Right lobe of liver (tissue), 6 donors: ENCODE measurements at regions not wholly inside any gene's neighbourhood (a gene's known extent, or its start where the extent isn't known, plus 50 kb on each side); places are given as distances from the start of the nearest gene placed in this dataset.
"Not testable (repeated sequence)": the region's sequence is repeated elsewhere in the genome, so short reads cannot be mapped to it uniquely, and the experiment has no call there.

Experiments
- ATAC-seq, 4 donors: fragments of 200-7000 bp; cut with Tn5 transposase; one replicate each; pipeline ENCODE4 v1.9.1; 2020; ENCODE audit warnings: mild to moderate bottlenecking in 4 of 4, moderate library complexity in 4 of 4
- DNase-seq, 3 donors: peaks; one replicate each; pipeline ENCODE4 v3.0.0-alpha.2; 2020
- H3K27ac ChIP-seq, 3 donors: fragments of 200-600 bp; one replicate each; pipeline ENCODE4 v1.8.0; 2022
- H3K27me3 ChIP-seq, 2 donors: fragments of 200-600 bp; one replicate each; pipeline ENCODE4 v1.8.0; 2022
- H3K36me3 ChIP-seq, 4 donors: fragments of 200-600 bp; sonication (generic) in 1 of 4; one replicate each; pipeline versions ENCODE4 v1.5.1 to v1.8.0; 2017 to 2022; ENCODE audit warnings: control low read depth in 1 of 4
- H3K4me1 ChIP-seq, 4 donors: fragments of 200-600 bp; sonication (generic) in 1 of 4; one replicate each; pipeline versions ENCODE4 v1.5.1 to v1.8.0; 2017 to 2022; ENCODE audit warnings: control low read depth in 1 of 4
- H3K4me3 ChIP-seq, 3 donors: fragments of 200-600 bp; one replicate each; pipeline ENCODE4 v1.8.0; 2022
- H3K9me3 ChIP-seq, 4 donors: fragments of 200-600 bp; sonication (generic) in 1 of 4; one replicate each; pipeline versions ENCODE4 v1.5.1 to v1.8.0; 2017 to 2022; ENCODE audit warnings: control low read depth in 1 of 4
- POLR2A ChIP-seq: fragments of 450-650 bp; IDR thresholded peaks from one replicate; pipeline ENCODE4 v1.6.1; 2017; ENCODE audit warnings: antibody characterized with exemption, mild to moderate bottlenecking
- WGBS: methylation state at CpG from one replicate; pipeline ENCODE4 v1.1.6; 2018; ENCODE audit warnings: low coverage, low lambda C conversion rate; ENCODE audit not compliant: insufficient coverage; ENCODE audit errors: missing lambda C conversion rate; 5-methylcytosine and 5-hydroxymethylcytosine counted together
- intact Hi-C, 2 donors: fragments of 100-400 bp; cut with DNase I; formaldehyde crosslinking; loops; one replicate each; pipeline versions ENCODE4 v1.11.2 to v1.14.1; 2022
- TF ChIP-seq, protein P1 (sequence below), 4 donors: fragments of 200-600 bp in 3 of 4; fragments of 450-650 bp in 1 of 4; IDR thresholded peaks; one replicate each; pipeline versions ENCODE4 v1.5.1 to v1.8.0; 2016 to 2022; ENCODE audit warnings: antibody characterized with exemption in 4 of 4, mild to moderate bottlenecking in 2 of 4
- donor health status: DM: no; HTN: yes; CAD: no.
- donor health status: DM: no; HTN: no; CAD: no.
- donor health status: DM: no; HTN: no; CAD: no.
- donor health status: DM: no; HTN: yes; CAD: no.
- donor health status: DM: no; HTN: yes; CAD: no.

DNA sequence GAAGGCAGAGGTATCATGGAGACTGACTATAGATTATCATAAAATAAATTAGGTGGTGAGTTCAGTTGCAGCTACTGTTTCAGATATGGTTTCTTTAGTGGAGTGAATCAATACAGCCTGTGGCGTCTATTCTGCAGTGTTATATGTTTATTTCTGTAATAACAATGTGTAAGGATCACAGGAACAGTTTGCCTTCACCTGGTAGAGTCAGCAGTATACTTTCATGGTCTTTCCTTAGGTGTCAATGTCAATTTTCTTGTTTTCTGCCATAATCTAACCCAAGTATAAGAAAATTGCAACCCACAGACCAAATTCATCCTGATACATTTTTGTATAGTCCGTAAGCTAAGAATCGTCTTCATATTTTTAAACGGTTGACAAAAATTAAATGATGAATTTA lies 140.4 kb upstream of the ATF7IP start:
- Histone ChIP-seq H3K27me3 (no peaks in the 10 kb centered on the region), H3K36me3 (no peaks in the 10 kb centered on the region), H3K4me3 (no peak overlapping the region), H3K9me3 (peaks cover 0 to 2% (median 0%) of the 10 kb centered on the region in 4 donors), H3K27ac (no peak overlapping the region), H3K4me1 (no peaks in the 10 kb centered on the region)
- WGBS: 89% methylated on average over 4 of the region's 4 CpGs
- no peak for TF ChIP-seq POLR2A
- TF ChIP-seq, protein P1, sequence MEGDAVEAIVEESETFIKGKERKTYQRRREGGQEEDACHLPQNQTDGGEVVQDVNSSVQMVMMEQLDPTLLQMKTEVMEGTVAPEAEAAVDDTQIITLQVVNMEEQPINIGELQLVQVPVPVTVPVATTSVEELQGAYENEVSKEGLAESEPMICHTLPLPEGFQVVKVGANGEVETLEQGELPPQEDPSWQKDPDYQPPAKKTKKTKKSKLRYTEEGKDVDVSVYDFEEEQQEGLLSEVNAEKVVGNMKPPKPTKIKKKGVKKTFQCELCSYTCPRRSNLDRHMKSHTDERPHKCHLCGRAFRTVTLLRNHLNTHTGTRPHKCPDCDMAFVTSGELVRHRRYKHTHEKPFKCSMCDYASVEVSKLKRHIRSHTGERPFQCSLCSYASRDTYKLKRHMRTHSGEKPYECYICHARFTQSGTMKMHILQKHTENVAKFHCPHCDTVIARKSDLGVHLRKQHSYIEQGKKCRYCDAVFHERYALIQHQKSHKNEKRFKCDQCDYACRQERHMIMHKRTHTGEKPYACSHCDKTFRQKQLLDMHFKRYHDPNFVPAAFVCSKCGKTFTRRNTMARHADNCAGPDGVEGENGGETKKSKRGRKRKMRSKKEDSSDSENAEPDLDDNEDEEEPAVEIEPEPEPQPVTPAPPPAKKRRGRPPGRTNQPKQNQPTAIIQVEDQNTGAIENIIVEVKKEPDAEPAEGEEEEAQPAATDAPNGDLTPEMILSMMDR (IDR thresholded peaks at IDR 0.05): no peak
- intact Hi-C loops: no loop called here
- DNase-seq (no peak), ATAC-seq (no peak)

DNA sequence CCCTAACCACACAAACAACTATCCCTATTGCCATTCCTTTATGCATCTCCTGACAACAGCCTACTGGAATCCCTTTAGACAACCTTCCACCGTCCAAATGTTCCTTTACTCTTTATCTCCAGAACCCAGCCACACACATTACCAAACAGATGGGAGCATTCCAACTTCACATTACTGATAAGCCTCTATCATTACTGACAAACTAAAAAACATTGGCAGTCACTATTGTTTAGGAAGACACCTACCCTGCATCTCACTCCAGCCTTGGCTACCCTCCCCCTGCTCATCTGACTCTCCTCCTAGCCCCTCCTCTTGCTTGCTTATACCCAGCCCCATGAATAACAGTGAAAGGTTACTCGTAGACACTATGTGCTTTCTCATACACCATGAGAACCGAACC lies 130.3 kb upstream of the ATF7IP start:
- H3K36me3 ChIP-seq, H3K4me3 ChIP-seq, ATAC-seq, H3K27ac ChIP-seq, DNase-seq, intact Hi-C loops, H3K9me3 ChIP-seq, H3K27me3 ChIP-seq: not testable (repeated sequence)
- peaks cover 0 to 12% (median 5%) of the 10 kb centered on the region in 4 donors for H3K4me1 ChIP-seq
- WGBS: 34% methylated on average over 3 of the region's 3 CpGs

DNA sequence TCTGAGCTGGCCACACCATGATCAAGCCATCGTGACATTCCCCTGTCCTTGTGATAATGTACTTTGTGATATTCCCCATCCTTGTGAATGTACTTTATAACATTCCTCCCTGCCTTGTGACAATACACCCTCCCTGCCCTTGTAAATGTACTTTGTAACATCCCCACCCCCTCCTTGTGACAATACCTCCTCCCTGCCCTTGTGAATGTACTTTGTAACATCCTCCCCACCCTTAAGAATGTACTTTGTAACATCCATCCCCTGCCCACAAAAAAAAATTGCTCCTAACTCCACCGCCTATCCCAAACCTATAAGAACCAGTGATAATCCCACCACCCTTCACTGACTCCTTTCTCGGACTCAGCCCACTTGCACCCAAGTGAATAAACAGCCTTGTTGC lies 128.8 kb upstream of the ATF7IP start:
- ATAC-seq, H3K36me3 ChIP-seq, H3K9me3 ChIP-seq, H3K27ac ChIP-seq, intact Hi-C loops, DNase-seq, H3K4me3 ChIP-seq, H3K27me3 ChIP-seq: not testable (repeated sequence)
- peaks cover 0 to 12% (median 5%) of the 10 kb centered on the region in 4 donors for H3K4me1 ChIP-seq
- WGBS: 86% methylated on average over 3 of the region's 3 CpGs

DNA sequence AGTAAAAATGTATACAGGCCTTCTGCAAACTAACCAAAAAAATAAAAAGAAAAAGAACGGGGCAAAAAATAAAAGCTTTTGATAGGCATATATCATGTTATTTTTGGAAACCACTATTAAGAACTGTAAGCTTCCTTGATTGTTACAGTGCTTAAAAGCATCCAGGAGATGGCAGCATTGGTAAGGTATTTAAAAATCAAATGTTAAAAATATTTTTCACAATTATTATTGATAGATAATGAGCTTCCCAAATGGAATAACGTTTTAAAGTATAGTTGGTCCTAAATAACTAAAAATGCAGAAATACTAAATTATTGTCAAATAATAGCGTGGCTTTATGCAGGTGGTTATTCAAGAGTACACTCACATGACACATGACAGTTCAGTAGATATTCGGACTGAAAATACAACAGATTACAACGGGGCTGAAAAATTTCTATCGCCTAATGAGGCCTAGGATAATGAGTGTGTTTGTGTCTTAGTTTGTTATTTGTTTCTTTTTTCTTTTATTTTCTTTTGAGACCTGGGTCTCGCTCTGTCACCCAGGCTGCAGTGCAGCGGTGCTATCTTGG lies 127.2 kb upstream of the ATF7IP start:
- ATAC-seq (peak; percentile 49 to 59 (median 56)), DNase-seq (no peak)
- TF ChIP-seq POLR2A: no peak
- TF ChIP-seq, protein P1 (IDR thresholded peaks at IDR 0.05): peak; percentile 72 to 78 (median 75)
- Histone ChIP-seq H3K36me3 (no peaks in the 10 kb centered on the region), H3K27me3 (no peaks in the 10 kb centered on the region), H3K27ac (peak overlapping the region in 1 of 3 donors; percentile 58), H3K4me3 (no peak overlapping the region), H3K9me3 (no peaks in the 10 kb centered on the region), H3K4me1 (peaks cover 0 to 12% (median 5%) of the 10 kb centered on the region in 4 donors)
- intact Hi-C loops: no loop called here
- WGBS: 31% methylated on average over 8 of the region's 8 CpGs

DNA sequence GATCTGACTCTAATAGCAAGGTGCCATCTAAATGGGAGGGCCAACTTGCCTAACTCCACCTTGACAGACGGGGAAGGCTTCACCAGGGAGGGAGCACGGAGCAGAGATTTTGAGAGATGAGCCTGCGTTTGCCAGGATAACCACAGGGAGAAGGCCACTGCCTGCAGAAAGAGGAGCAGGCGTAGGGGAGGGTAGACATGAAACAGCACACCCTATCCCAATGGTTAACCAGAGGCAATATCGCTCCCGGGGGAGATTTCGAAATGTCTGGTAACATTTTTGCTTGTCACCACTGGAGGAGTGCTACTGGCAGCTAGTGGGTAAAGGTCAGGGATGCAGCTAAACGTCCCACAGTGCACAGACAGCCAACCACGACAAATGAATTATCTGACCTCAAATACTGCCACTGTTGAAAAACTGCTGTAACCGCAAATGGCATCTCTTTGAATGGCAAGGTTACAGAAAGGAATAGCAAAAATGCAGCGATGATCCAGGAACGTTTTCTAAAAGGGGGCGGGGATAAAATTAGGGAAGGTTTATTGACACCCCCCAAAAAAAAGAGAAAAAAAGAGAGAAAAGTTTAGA lies 126.0 kb upstream of the ATF7IP start:
- intact Hi-C loops: no loop called here
- TF ChIP-seq, protein P1 (IDR thresholded peaks at IDR 0.05): peak; percentile 18 to 42 (median 33)
- peak; percentile 27 for TF ChIP-seq POLR2A
- H3K4me1 ChIP-seq: peaks cover 0 to 13% (median 5%) of the 10 kb centered on the region in 4 donors
- peak overlapping the region; percentile 25 to 58 (median 32) for H3K27ac ChIP-seq
- H3K27me3 ChIP-seq: no peaks in the 10 kb centered on the region
- DNase-seq (peak; percentile 47 to 89 (median 67)), ATAC-seq (peak; percentile 97 to 99 (median 98))
- no peaks in the 10 kb centered on the region for H3K36me3 ChIP-seq
- peak overlapping the region in 1 of 3 donors; percentile 24 for H3K4me3 ChIP-seq
- WGBS: 3% methylated on average over 11 of the region's 13 CpGs
- no peaks in the 10 kb centered on the region for H3K9me3 ChIP-seq
